GM19467 (cell line): ENCODE measurements at regions not wholly inside any gene's neighbourhood (a gene's known extent, or its start where the extent isn't known, plus 50 kb on each side); places are given as distances from the start of the nearest gene placed in this dataset.

ENCODE experiments used
- ATAC-seq: cut with Tn5 transposase; IDR thresholded peaks from one replicate; pipeline ENCODE4 v1.9.1; 2021; ENCODE audit warnings: mild to moderate bottlenecking, moderate library complexity; ENCODE audit not compliant: unreplicated experiment

DNA sequence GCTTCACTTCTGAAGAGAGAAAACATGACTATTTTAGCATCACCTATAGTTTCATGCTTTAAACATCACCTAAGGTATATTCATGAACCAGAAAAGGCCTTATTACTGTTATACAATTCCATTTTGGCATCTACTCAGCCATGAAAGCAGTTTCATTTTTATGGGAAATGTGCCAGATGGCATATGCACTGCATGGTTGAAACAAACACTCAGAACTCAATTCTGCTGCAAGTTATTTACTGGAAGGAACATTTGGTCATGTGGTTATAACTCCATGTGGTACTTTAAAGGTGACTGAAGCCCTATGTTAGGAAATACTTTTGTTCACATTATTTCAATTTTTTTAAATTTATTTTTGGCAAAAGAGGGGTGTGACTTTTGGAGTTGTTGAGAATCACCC lies 287.5 kb upstream of the CRIM1 start:
- no peak for ATAC-seq

DNA sequence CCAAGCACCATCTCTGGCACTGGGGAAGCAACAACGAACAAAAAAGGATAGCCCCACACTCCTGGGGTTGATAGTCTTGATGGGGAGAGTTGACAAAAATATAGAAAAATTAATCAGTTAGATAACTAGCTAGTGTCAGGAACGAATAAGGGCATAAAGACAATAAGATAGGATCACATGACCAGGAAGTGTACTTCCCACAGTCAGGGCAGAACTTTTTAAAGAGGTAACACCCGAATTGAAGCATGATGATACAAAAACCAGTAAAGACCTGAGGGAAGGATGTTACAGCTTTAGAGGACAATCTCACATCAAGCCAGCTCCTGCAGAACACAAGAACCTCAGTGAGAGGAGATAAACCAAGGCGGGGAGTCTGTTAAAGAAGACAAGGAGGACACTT lies 295.4 kb upstream of the CRIM1 start:
- no peak for ATAC-seq

DNA sequence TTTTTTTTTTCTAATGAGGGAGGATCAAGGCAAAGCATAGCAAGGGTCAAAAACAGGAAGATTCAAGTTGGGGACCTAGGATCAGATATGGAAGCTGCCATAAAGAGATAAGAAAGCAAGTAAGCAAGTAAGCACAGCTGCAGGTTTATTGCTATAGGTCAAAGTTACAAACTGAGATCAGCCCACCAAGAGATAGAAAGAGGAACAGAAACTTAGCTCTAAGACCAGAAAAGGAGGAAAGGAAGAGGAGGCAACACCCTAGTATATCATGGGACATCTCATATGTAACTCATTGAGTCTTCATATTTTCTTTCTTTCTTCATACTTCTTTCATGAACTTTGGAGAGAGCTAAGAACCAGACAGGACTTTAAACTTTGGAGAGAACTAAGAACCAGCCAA lies 295.9 kb upstream of the CRIM1 start:
- peak; percentile 100 for ATAC-seq

DNA sequence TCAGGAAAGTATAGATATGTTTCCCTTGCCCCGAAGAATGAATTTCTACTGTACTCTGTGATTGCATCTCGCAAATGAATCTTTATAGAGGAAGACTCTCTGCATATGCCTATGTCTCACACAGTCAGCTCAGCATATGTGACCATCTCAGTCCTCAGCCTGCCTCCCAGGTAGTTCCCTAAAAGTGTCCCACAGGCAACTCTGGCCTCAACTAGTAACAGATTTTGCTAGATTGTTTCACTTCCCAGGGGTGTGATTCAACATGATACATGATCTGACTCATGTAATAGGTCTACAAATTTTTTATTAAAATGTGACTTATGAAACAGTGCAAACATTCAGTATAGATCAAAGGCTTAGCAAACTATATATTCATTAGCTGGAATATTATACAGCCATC lies 296.6 kb upstream of the CRIM1 start:
- no peak for ATAC-seq

DNA sequence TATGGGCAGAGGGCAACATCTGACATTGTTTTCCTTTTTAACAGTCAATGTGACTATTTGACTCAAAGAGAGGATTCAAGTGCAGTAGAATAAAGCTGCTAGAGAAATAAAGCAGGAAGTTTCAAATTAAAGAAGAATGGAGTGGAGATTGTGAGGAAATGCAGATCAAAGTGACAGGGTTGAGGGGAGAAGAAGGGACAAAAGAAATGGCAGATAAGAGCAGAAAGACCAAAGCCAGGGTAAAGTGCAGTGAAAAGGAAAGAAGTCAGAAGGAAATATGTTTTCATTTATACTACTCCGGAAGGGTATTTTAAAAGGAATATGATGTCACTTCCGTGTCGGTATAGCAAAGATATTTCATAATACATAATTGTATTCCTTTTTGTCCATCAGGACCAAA lies 297.5 kb upstream of the CRIM1 start:
- no peak for ATAC-seq

DNA sequence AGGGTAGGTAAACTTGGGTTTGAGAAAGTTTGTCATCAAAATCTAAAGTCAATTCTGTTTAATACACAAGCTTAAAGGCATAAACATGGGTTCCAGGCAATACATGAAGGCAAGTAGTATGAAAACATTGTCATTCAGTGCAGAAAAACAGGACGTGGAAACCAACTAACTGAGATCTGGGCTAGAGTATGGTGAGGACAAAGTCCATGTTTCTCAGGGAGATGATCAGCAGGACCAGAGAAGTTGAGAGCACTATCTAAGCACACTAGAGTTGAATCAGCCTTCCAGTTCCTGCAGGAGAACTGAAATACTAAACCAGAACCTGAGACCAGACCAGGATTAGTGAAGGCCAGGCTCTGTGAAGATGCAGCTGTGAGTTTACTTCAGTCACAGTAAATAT lies 302.8 kb upstream of the CRIM1 start:
- no peak for ATAC-seq

DNA sequence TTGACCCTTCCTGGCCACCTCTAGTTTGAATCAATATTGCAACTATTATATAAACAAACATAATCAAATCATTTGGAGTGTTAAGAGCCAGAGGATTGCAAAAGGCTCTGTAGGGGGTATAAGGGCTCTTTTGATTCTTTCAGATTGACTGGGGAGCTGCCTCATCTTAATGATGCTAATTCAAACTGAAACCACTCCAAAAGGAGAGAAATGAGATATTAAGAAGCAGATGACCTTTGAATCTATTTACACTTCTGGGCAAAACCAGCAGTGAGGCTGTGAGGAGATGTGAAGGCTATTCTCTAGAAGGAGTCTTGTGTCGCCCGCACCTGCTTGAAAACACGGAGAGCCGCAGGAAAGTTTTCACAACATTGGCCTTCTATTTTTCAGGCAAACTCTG lies 311.2 kb upstream of the CRIM1 start:
- no peak for ATAC-seq

DNA sequence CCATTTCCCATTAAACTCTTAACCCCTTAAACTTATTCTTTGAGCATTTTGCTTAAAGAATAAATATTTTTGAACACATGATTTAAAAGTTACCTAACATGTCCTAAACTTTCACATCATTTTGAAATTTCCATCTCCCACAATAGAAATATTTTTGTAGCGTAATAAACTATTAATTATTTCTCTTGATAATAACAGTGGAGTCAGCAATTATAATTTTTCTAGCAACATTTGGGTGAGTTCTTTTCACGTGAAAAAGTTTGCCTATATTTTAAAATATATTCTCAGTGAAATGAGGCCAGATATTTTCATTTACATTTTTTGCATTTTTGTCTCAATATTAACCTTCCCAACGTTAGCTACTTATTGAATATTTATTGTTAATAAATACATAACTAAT lies 320.4 kb upstream of the CRIM1 start:
- no peak for ATAC-seq

DNA sequence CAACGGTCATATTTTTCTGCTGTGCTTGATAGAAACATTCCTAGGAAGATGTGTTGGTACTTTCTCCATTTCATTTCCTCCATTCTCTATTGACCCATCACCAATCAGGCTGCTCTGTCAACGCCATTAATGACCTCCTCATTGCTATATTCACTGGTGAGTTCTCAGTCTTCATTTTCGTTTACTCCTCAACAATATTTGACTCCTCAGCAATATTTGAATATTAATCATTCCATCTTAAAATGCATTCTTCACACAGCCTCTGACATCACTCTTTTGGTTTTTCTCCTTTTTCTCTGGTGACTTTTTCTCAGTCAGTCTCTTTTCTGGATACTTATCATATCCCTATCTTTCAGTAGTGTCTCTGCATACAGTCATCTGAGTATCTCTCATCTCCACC lies 323.5 kb upstream of the CRIM1 start:
- ATAC-seq, result no peak

DNA sequence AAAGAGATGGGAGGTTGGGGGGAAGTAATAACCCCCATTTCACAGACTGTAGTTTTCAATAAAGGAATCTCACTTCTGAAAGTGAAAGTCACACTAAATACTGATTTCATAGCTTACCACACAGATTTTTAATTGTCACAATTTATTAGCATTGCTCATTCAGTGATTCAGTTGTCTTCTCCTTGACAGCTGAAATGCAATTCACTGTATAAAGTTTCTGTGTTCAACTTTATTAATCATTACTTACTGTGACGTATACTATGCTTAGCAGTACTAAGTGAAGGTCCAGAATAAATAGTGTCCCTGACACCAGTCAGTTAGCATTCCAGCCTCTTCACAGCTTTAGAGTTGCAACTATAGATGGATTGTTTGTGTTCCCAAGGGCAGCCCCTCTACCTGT lies 324.1 kb upstream of the CRIM1 start:
- no peak for ATAC-seq

DNA sequence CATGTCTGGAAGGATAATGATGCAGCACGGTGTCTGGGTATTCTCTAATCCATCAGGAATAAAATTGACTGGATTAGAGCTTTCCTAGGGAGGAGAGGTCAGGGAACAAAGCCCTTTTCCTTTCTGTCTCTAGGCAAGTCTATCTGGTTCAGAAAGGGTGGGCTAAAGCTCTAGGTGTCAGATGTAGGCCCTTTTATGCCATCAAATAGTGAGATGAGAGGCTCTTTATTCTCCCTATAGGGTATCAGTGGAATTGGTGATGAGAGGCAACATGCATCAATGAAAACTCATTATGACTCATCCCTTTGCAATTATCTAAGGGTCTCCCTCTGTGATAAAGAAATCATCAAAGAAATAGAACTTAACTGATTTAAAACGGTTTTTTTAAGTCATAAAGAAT lies 328.0 kb upstream of the CRIM1 start:
- ATAC-seq, result no peak

DNA sequence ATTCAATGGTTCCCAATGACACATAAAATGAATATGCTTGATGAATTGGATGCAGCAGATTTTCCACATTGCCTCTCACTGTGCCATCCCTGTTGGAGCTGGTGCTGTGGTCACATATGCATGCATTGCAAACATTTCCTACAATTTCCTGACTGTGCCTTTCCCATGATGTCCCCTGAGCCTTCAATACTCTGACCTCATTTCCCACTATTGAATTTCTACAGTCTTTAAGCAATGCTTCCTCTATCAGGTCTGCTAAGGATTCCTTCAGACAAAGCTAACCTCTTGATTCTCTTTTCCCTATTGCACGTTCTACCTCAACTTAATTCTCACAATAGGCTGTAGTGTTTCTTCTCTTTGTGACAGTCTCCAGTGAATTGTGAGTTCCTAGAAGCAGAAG lies 342.5 kb upstream of the CRIM1 start:
- no peak for ATAC-seq

DNA sequence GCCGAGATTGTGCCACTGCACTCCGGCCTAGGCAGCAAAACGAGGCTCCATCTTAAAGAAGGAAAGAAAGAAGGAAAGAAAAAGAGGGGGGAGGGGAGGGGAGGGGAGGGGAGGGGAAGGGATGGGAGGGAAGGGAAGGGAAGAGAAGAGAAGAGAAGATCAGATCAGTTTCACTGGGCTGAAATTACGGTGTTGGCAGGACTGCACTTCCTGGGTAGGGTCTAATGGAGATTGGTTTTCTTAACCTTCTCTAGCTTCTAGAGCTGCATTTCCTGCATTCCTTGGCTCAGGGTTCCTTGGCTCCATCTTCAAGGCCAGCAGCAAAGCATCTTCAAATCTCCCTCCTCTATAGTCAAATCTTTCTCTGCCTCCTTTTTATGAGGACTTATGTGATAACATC lies 349.1 kb upstream of the CRIM1 start:
- no peak for ATAC-seq

DNA sequence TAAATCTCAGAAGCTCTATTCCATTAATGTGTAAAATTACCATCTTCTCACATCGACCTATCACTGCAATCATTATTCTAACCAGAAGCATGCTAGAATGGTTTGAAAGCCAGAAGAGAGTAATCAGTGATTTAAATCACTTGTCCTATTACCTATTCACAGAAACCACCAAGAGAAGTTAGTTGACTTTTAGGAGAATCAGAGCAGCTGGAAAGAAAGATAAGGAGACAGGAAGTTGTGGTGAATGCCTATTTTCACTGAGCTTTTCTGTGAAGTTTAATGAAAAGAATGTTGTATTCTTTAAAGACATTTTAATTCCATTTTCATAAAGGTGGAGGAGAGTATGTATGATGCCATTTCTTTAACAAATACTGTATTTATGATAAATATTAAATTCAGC lies 352.6 kb upstream of the CRIM1 start:
- ATAC-seq, result no peak

DNA sequence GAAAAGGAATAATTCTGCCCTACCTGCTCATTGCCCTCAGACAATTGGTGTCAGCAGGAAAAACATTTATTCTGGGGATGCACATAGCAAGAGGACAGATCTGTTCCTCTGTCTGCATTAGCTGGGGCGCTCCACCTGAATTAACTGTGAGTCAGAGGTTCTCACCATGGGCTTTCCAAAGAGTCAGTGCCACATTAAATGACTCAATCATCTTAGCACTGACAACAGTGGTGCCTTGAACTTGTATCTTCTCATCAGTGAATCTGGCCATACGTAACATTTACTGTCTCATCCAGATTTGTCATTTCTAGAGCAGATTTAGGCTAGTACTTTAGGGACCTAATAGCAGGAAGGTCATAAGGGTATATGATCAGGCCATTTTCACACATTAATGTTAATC lies 358.1 kb upstream of the CRIM1 start:
- no peak for ATAC-seq

DNA sequence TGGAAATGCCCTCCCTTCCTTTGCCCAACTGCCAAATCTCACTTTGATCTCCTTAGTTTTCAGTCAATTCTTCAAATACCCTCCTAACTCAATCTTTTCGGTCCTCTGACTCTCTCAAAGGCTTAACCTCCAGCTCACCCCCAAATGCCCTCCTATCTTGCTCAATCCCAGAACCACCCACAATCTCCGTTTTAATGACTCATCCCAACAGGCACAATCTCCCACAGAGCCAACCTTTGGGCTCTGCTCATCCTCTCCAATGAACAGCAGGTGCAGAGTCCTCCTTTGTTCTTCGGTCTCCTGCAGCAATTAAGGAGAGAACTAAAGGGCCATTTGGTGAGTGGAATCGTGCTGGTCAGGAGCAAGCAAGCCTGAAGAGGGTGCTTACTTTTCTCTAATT lies 366.1 kb upstream of the CRIM1 start:
- ATAC-seq, result no peak

DNA sequence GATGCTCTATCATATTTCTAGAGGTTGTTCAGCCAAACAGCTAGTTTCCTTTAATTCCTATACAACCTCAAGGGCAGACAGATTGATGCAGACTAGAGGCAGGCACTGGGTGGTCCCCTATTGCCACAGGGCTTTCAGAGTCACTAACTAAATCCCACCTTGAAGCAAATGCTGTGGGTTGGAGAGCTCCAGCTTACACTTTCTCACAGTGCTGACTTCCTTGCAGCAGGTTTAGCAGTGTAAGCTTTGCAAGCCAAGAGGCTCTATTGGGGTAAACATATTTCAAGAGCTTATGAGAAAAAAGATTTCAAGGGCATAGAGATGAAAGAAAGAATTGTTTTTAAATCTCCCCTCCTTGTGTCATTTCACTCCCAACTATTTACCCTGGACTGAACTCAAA lies 366.5 kb upstream of the CRIM1 start:
- ATAC-seq, result no peak

DNA sequence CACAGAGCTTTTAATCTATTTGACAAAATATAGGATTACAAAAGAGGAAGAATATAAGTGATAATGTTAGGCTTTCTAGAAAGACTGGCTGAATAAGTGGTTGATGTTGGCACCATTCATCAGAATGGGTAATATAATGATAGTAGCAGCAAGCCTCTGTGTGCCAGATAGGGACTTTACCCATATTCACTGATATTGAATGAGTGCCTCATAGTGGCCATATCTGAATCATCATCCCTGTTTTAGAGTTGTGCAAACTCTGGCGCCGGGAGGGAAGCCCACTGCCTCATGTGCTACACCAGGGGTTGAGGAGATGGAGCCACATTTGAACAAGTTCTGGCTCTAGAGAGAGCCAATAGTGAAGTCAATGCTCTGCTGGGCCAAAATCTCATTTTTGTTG lies 368.7 kb upstream of the CRIM1 start:
- ATAC-seq, result no peak

DNA sequence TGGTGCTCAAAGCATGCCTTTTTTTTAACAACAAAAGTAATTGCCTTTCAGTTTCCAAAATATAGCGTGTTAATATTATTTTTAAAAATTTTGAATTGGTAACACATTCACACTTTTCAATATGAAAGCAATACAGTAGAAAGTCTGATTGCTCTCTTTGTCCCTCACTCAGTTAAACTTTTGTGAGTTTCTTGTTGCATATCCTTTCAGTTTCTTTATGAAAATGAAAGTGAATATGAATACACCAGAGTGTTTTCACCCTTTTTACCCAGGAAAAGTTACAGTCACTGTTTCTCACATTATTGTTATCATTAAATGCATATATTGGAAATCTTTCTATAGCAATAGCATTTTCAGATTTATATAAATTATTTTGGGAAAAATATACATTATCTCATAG lies 377.4 kb upstream of the CRIM1 start:
- ATAC-seq, result peak; percentile 83

DNA sequence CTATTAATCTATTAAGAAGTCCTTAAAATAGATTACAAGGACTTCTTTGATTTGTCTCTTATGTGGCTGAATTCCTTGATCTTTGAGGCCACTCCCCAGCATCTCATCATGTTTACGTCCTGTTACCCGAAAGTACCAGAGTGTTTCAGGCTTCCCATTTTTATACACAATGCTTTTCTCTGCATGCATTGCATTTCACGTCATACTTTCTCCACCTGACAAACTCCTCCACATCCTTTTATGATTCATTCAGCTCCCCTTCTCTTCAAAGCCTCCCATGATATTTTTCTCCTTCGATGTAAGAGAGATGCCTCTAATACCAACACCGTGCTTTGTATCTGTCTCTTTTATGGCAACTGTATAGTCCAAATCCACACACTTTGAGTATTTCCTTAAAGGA lies 379.0 kb upstream of the CRIM1 start:
- ATAC-seq, result no peak

DNA sequence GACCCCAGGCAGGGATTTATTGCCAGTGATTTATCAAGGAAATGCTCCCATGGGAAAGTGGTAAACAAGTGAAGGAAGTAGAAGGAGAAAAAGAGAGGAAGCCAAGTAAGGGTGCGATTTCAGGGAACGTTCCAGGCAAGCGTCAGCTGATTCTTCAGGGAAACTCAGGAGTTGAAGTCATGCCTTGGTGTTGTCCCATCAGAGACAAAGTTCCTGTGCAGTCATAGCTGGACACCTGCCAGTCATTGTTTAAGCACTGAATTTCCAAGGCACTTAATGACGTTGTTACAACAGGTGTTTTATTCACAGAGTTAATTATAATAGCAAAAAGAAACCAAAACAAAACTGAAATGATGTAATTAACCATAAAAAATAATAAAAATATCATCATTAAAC lies 381.8 kb upstream of the CRIM1 start:
- ATAC-seq, result no peak

DNA sequence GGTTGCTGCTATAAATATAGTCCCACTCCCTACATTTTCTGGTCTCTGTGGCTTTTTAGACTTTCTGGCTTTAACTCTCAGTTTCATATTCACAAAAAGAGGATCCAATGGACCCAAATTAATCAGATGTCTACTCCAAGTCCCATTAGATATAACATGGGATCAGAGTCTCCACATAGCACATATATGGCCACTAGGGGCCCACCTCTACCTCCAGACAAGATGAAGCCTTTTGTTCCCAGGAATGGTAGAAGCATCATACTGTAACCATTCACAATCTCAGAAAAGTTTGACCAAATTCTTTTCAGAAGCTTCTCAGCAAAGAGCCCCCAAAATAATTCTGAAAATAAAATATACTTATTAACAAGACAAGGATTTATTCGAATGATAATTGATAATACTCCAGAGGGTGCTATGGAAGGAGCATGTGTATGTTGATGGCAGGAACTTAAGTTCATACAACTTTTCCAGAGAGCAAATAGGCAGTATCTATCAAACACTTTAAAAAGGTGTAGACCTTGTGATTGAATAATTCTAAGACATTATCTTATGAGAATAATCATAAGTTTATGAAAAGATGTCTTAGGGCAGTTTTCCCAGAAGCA lies 382.3 kb upstream of the CRIM1 start:
- ATAC-seq, result peak; percentile 86

DNA sequence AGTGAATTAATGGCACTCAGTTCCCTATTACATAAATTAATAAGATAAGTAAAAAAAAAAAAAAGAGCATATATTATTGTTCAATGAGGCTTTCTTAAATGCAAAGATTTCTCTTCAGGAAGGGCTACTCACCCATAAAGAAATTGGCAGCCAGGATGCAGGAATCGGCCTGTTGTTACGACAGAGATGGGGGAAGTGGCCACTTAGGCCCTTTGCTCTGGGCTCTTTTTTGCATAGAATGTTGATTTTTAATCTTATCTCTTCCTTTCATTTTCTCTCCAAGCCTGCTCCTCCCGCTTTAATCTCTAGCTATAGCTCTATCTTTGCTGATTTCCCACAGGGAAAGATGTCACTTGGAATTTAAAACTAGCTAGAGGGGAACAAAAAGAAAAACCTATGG lies 391.8 kb upstream of the CRIM1 start:
- no peak for ATAC-seq

DNA sequence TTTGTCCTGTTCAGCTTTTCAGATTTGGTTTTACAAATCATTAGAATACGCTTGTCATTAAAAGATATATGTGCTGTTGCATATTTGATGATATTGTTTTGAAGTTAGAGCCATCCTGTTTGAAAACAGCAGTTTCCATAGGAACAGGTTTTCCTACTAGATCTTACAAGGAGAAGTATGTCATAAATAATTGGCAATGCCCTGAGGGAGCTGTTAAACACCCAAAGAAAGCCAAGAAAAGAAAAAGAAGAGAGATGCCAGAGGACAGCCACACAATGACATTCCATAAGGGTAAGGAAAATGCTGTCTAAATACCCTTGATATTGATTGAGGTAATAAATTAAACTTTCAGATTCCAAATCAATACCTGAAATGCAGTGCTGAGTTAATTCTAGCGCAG lies 392.2 kb upstream of the CRIM1 start:
- no peak for ATAC-seq
